GM23338 (cell line): ENCODE measurements at regions not wholly inside any gene's neighbourhood (a gene's known extent, or its start where the extent isn't known, plus 50 kb on each side); places are given as distances from the start of the nearest gene placed in this dataset.

ENCODE experiments used
- ATAC-seq: fragments of 200-7000 bp; cut with Tn5 transposase; 3 replicates; pipeline ENCODE4 v1.9.1; 2020
- DNase-seq: peaks from one replicate; pipeline ENCODE4 v3.0.0-alpha.2; 2015; ENCODE audit warnings: low spot score
- H2AFZ ChIP-seq: fragments of 200-600 bp; sonication (generic); 2 replicates; pipeline ENCODE4 v1.8.0; 2016; ENCODE audit warnings: antibody characterized with exemption, mild to moderate bottlenecking, moderate library complexity
- H3F3A ChIP-seq: fragments of 200-600 bp; sonication (generic); replicated peaks from 2 replicates; pipeline ENCODE4 v1.8.0; 2017; ENCODE audit warnings: antibody characterized with exemption, mixed run types, low read depth
- H3K27ac ChIP-seq: fragments of 200-600 bp; sonication (generic); 2 replicates; pipeline ENCODE4 v1.6.1; 2016; ENCODE audit warnings: low read depth
- H3K27me3 ChIP-seq: fragments of 200-600 bp; sonication (generic); 2 replicates; pipeline ENCODE4 v1.8.0; 2016; ENCODE audit warnings: mild to moderate bottlenecking, mixed run types, moderate library complexity; ENCODE audit not compliant: insufficient read depth
- H3K36me3 ChIP-seq: fragments of 200-600 bp; sonication (generic); 2 replicates; pipeline ENCODE4 v1.8.0; 2016; ENCODE audit warnings: mild to moderate bottlenecking; ENCODE audit not compliant: insufficient read depth
- H3K4me1 ChIP-seq: fragments of 200-600 bp; sonication (generic); 2 replicates; pipeline ENCODE4 v1.8.0; 2016; ENCODE audit warnings: mild to moderate bottlenecking, moderate library complexity; ENCODE audit not compliant: insufficient read depth
- H3K4me2 ChIP-seq: fragments of 200-600 bp; sonication (generic); 2 replicates; pipeline ENCODE4 v1.7.1; 2017; ENCODE audit warnings: mixed run types
- H3K4me3 ChIP-seq: fragments of 200-600 bp; sonication (generic); 2 replicates; pipeline ENCODE4 v1.6.1; 2016; ENCODE audit warnings: mixed run types
- H3K79me2 ChIP-seq: fragments of 200-600 bp; sonication (generic); replicated peaks from 2 replicates; pipeline ENCODE4 v1.8.0; 2017; ENCODE audit warnings: mild to moderate bottlenecking; ENCODE audit not compliant: insufficient read depth
- H3K9me2 ChIP-seq: fragments of 200-600 bp; sonication (generic); 2 replicates; pipeline ENCODE4 v1.8.0; 2017; ENCODE audit not compliant: insufficient read depth
- H4K20me1 ChIP-seq: fragments of 200-600 bp; sonication (generic); replicated peaks from 2 replicates; pipeline ENCODE4 v1.8.0; 2017; ENCODE audit warnings: mild to moderate bottlenecking; ENCODE audit not compliant: insufficient read depth
- H3K27ac Mint-ChIP-seq: 2 replicates; pipeline ENCODE4 v1.8.0; 2020; ENCODE audit warnings: inconsistent platforms, mild to moderate bottlenecking, moderate library complexity, mixed read lengths
- H3K27me3 Mint-ChIP-seq: 3 replicates; pipeline ENCODE4 v1.8.0; 2022; ENCODE audit warnings: low read depth, mild to moderate bottlenecking, moderate library complexity, mixed read lengths, inconsistent platforms; ENCODE audit not compliant: insufficient read depth, poor library complexity
- H3K36me3 Mint-ChIP-seq: 3 replicates; pipeline ENCODE4 v1.8.0; 2021; ENCODE audit warnings: low read depth, mild to moderate bottlenecking, inconsistent platforms, moderate library complexity, mixed read lengths
- H3K4me1 Mint-ChIP-seq: 3 replicates; pipeline ENCODE4 v1.8.0; 2020; ENCODE audit warnings: mild to moderate bottlenecking, inconsistent platforms, mixed read lengths
- H3K4me3 Mint-ChIP-seq: 3 replicates; pipeline ENCODE4 v1.8.0; 2021; ENCODE audit warnings: moderate library complexity, mild to moderate bottlenecking, inconsistent platforms, mixed read lengths
- H3K9me3 Mint-ChIP-seq: 3 replicates; pipeline ENCODE4 v1.8.0; 2020; ENCODE audit warnings: moderate library complexity, mild to moderate bottlenecking, inconsistent platforms, mixed read lengths
- TF ChIP-seq, protein P1 (sequence below): fragments of 250-450 bp; sonication (Bioruptor Pico); IDR thresholded peaks from 2 replicates; pipeline ENCODE4 v1.5.0; 2020; ENCODE audit warnings: mild to moderate bottlenecking, moderate library complexity
- TF ChIP-seq, protein P2 (sequence below): IDR thresholded peaks from one replicate; pipeline ENCODE4 v1.6.1; 2018; ENCODE audit warnings: antibody characterized with exemption; ENCODE audit not compliant: unreplicated experiment

DNA sequence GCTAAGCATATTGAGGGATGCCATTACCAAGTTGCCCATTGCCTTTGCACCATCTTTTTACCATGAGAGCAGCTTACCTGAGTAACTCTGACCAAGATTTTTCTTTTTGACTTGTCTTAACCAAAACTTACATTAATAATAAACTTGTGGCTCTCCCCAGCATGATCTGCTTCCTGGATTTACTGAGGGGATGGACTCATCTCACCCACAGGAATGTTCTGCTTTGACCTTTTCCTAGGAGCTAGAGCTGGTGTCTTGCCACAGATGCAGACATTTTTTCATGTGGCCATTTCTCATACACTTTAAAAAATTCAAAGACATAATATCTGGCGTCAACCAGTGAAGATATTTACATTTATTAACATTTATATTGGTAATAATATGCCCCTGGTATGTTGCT, 79.2 kb upstream of the EFHC2 start (continued):
- TF ChIP-seq, protein P1, sequence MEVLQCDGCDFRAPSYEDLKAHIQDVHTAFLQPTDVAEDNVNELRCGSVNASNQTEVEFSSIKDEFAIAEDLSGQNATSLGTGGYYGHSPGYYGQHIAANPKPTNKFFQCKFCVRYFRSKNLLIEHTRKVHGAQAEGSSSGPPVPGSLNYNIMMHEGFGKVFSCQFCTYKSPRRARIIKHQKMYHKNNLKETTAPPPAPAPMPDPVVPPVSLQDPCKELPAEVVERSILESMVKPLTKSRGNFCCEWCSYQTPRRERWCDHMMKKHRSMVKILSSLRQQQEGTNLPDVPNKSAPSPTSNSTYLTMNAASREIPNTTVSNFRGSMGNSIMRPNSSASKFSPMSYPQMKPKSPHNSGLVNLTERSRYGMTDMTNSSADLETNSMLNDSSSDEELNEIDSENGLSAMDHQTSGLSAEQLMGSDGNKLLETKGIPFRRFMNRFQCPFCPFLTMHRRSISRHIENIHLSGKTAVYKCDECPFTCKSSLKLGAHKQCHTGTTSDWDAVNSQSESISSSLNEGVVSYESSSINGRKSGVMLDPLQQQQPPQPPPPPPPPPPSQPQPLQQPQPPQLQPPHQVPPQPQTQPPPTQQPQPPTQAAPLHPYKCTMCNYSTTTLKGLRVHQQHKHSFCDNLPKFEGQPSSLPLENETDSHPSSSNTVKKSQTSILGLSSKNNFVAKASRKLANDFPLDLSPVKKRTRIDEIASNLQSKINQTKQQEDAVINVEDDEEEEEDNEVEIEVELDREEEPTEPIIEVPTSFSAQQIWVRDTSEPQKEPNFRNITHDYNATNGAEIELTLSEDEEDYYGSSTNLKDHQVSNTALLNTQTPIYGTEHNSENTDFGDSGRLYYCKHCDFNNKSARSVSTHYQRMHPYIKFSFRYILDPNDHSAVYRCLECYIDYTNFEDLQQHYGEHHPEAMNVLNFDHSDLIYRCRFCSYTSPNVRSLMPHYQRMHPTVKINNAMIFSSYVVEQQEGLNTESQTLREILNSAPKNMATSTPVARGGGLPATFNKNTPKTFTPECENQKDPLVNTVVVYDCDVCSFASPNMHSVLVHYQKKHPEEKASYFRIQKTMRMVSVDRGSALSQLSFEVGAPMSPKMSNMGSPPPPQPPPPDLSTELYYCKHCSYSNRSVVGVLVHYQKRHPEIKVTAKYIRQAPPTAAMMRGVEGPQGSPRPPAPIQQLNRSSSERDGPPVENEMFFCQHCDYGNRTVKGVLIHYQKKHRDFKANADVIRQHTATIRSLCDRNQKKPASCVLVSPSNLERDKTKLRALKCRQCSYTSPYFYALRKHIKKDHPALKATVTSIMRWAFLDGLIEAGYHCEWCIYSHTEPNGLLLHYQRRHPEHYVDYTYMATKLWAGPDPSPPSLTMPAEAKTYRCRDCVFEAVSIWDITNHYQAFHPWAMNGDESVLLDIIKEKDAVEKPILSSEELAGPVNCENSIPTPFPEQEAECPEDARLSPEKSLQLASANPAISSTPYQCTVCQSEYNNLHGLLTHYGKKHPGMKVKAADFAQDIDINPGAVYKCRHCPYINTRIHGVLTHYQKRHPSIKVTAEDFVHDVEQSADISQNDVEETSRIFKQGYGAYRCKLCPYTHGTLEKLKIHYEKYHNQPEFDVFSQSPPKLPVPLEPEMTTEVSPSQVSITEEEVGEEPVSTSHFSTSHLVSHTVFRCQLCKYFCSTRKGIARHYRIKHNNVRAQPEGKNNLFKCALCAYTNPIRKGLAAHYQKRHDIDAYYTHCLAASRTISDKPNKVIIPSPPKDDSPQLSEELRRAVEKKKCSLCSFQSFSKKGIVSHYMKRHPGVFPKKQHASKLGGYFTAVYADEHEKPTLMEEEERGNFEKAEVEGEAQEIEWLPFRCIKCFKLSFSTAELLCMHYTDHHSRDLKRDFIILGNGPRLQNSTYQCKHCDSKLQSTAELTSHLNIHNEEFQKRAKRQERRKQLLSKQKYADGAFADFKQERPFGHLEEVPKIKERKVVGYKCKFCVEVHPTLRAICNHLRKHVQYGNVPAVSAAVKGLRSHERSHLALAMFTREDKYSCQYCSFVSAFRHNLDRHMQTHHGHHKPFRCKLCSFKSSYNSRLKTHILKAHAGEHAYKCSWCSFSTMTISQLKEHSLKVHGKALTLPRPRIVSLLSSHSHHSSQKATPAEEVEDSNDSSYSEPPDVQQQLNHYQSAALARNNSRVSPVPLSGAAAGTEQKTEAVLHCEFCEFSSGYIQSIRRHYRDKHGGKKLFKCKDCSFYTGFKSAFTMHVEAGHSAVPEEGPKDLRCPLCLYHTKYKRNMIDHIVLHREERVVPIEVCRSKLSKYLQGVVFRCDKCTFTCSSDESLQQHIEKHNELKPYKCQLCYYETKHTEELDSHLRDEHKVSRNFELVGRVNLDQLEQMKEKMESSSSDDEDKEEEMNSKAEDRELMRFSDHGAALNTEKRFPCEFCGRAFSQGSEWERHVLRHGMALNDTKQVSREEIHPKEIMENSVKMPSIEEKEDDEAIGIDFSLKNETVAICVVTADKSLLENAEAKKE, result no peak
- TF ChIP-seq, protein P2, sequence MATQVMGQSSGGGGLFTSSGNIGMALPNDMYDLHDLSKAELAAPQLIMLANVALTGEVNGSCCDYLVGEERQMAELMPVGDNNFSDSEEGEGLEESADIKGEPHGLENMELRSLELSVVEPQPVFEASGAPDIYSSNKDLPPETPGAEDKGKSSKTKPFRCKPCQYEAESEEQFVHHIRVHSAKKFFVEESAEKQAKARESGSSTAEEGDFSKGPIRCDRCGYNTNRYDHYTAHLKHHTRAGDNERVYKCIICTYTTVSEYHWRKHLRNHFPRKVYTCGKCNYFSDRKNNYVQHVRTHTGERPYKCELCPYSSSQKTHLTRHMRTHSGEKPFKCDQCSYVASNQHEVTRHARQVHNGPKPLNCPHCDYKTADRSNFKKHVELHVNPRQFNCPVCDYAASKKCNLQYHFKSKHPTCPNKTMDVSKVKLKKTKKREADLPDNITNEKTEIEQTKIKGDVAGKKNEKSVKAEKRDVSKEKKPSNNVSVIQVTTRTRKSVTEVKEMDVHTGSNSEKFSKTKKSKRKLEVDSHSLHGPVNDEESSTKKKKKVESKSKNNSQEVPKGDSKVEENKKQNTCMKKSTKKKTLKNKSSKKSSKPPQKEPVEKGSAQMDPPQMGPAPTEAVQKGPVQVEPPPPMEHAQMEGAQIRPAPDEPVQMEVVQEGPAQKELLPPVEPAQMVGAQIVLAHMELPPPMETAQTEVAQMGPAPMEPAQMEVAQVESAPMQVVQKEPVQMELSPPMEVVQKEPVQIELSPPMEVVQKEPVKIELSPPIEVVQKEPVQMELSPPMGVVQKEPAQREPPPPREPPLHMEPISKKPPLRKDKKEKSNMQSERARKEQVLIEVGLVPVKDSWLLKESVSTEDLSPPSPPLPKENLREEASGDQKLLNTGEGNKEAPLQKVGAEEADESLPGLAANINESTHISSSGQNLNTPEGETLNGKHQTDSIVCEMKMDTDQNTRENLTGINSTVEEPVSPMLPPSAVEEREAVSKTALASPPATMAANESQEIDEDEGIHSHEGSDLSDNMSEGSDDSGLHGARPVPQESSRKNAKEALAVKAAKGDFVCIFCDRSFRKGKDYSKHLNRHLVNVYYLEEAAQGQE, result no peak

DNA sequence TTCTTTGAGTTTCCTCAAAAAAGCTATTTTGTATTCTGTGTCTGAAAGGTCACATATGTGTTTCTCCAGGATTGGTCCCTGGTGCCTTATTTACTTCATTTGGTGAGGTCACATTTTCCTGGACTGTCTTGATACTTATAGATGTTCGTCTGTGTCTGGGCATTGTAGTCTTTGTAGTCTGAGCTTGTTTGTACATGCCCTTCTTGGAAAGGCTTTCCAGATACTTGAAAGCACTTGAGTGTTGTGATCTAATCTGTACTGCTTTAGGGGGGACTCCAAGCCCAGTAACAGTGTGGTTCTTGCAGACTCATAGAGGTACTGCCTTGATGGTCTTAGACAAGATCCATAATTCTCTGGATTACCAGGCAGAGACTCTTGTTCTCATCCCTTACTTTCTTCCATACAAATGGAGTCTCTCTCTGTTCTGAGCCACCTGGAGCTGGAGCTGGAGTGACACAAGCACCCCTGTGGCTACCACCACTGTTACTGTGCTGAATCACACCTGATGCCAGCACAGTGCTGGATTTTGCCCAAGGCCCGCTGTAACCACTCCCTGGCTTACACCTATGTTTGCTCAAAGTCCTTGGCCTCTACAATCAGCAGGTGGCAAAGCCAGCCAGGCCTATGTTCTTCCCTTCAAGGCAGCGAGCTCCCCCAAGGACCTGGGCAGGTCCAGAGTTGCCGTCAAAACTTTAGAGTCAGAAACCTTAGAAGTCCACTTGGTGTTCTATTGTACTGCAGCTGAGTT, 72.3 kb upstream of the EFHC2 start:
- Histone ChIP-seq H3K4me3 (no peak overlapping the region), H3K4me2 (no peak overlapping the region), H2AFZ (no peak overlapping the region), H3K27ac (no peak overlapping the region), H3F3A (no peaks in the 10 kb centered on the region), H3K79me2 (no peaks in the 10 kb centered on the region), H3K36me3 (no peaks in the 10 kb centered on the region), H3K4me1 (no peaks in the 10 kb centered on the region), H4K20me1 (no peaks in the 10 kb centered on the region), H3K9me2 (no peaks in the 10 kb centered on the region), H3K27me3 (no peaks in the 10 kb centered on the region)
- Mint-ChIP-seq H3K9me3 (no peaks in the 10 kb centered on the region), H3K36me3 (peaks cover 4% of the 10 kb centered on the region; the same call in 1 of the 3 replicates), H3K4me3 (no peak overlapping the region), H3K4me1 (no peaks in the 10 kb centered on the region), H3K27me3 (no peaks in the 10 kb centered on the region), H3K27ac (no peak overlapping the region)
- ATAC-seq, result no peak
- DNase-seq, result no peak
- TF ChIP-seq, protein P1, result no peak
